ENCODE measurements at regions not wholly inside any gene's neighbourhood (a gene's known extent, or its start where the extent isn't known, plus 50 kb on each side); places are given as distances from the start of the nearest gene placed in this dataset.

GRCh38 chr13:40492511-40492910 lies 173.9 kb downstream of the FOXO1 start:
- intact Hi-C loops (cut with DNase I; ENCODE audit: low total_unique reads), result no loop called here
- no peak for DNase-seq (ENCODE audit: low spot score in 2 of 2)

GRCh38 chr13:40494513-40494912 lies 171.9 kb downstream of the FOXO1 start:
- no peaks in the 10 kb centered on the region for H3K4me1 ChIP-seq
- H3K27me3 ChIP-seq, result no peaks in the 10 kb centered on the region
- H3K9me3 ChIP-seq, result no peaks in the 10 kb centered on the region
- no peak for DNase-seq (ENCODE audit: low spot score in 2 of 2)
- H3K36me3 ChIP-seq, result no peaks in the 10 kb centered on the region
- intact Hi-C loops (cut with DNase I; ENCODE audit: low total_unique reads), result no loop called here
- H3K4me3 ChIP-seq, result no peak overlapping the region
- no peak for TF ChIP-seq POLR2AphosphoS5 (IDR thresholded peaks at IDR 0.05)
- no peak for TF ChIP-seq POLR2A (IDR thresholded peaks at IDR 0.05)
- no peak for TF ChIP-seq CTCF (IDR thresholded peaks at IDR 0.05)
- H3K27ac ChIP-seq, result no peak overlapping the region

More at GRCh38 chr13:40492511-40492910, 173.9 kb downstream of the FOXO1 start:
- no peak overlapping the region for H3K27ac ChIP-seq
- no peaks in the 10 kb centered on the region for H3K4me1 ChIP-seq
- H3K36me3 ChIP-seq, result no peaks in the 10 kb centered on the region
- H3K9me3 ChIP-seq, result no peaks in the 10 kb centered on the region
- no peaks in the 10 kb centered on the region for H3K27me3 ChIP-seq
- no peak overlapping the region for H3K4me3 ChIP-seq
- TF ChIP-seq CTCF (IDR thresholded peaks at IDR 0.05) (no peak), POLR2AphosphoS5 (IDR thresholded peaks at IDR 0.05) (no peak), POLR2A (IDR thresholded peaks at IDR 0.05) (no peak)

GRCh38 chr13:40494946-40495620 lies 171.4 kb downstream of the FOXO1 start:
- Histone ChIP-seq H3K27me3 (no peaks in the 10 kb centered on the region), H3K4me3 (no peak overlapping the region), H3K36me3 (no peaks in the 10 kb centered on the region), H3K9me3 (no peaks in the 10 kb centered on the region), H3K27ac (no peak overlapping the region), H3K4me1 (no peaks in the 10 kb centered on the region)
- intact Hi-C loops (cut with DNase I; ENCODE audit: low total_unique reads), result loop anchor here (5.0 kb wide), 1 partner anchor 393 kb away; no protein-coding TSS in a partner anchor
- TF ChIP-seq CTCF (IDR thresholded peaks at IDR 0.05), result no peak
- no peak for TF ChIP-seq POLR2AphosphoS5 (IDR thresholded peaks at IDR 0.05)
- TF ChIP-seq POLR2A (IDR thresholded peaks at IDR 0.05), result no peak
- no peak for DNase-seq (ENCODE audit: low spot score in 2 of 2)

GRCh38 chr13:40495621-40496001 lies 170.8 kb downstream of the FOXO1 start:
- no peak for TF ChIP-seq POLR2A (IDR thresholded peaks at IDR 0.05)
- no peak for TF ChIP-seq POLR2AphosphoS5 (IDR thresholded peaks at IDR 0.05)
- no peak for TF ChIP-seq CTCF (IDR thresholded peaks at IDR 0.05)
- intact Hi-C loops (cut with DNase I; ENCODE audit: low total_unique reads), result loop anchor here (5.0 kb wide), 1 partner anchor 393 kb away; no protein-coding TSS in a partner anchor

GRCh38 chr13:40496035-40496810 lies 170.2 kb downstream of the FOXO1 start:
- Histone ChIP-seq H3K4me3 (no peak overlapping the region), H3K27me3 (no peaks in the 10 kb centered on the region), H3K4me1 (no peaks in the 10 kb centered on the region), H3K9me3 (no peaks in the 10 kb centered on the region), H3K36me3 (no peaks in the 10 kb centered on the region), H3K27ac (no peak overlapping the region)
- TF ChIP-seq CTCF (IDR thresholded peaks at IDR 0.05) (no peak), POLR2A (IDR thresholded peaks at IDR 0.05) (no peak), POLR2AphosphoS5 (IDR thresholded peaks at IDR 0.05) (no peak)
- intact Hi-C loops (cut with DNase I; ENCODE audit: low total_unique reads), result loop anchor here (5.0 kb wide), 1 partner anchor 394 kb away; no protein-coding TSS in a partner anchor
- DNase-seq (ENCODE audit: low spot score in 2 of 2), result no peak

More at GRCh38 chr13:40495621-40496001, 170.8 kb downstream of the FOXO1 start:
- no peak for DNase-seq (ENCODE audit: low spot score in 2 of 2)
- no peaks in the 10 kb centered on the region for H3K36me3 ChIP-seq
- H3K4me1 ChIP-seq, result no peaks in the 10 kb centered on the region
- H3K27ac ChIP-seq, result no peak overlapping the region
- H3K27me3 ChIP-seq, result no peaks in the 10 kb centered on the region
- H3K4me3 ChIP-seq, result no peak overlapping the region
- H3K9me3 ChIP-seq, result no peaks in the 10 kb centered on the region

Data from breast epithelium (tissue), 4 donors.